DMS153 (cell line): ENCODE measurements at regions not wholly inside any gene's neighbourhood (a gene's known extent, or its start where the extent isn't known, plus 50 kb on each side); places are given as distances from the start of the nearest gene placed in this dataset.
"Not testable (repeated sequence)": the region's sequence is repeated elsewhere in the genome, so short reads cannot be mapped to it uniquely, and the experiment has no call there.

Experiments
- DNase-seq: peaks from one replicate; lab custom pipeline; 2025; lab: John Stamatoyannopoulos, UW

DNA sequence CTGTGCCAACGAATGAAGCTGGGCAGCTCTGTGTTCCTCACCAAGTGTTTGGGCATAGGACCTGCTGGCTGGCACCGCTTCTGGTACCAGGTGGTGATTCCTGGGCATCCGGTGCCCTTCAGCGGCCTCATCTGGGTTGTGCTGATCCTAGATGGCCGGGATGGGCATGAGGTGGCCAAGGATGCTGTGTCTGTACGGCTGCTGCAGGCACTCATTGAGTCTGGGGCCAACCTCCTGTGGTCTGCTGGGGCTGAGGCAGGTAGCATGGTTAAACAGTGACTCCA lies 96.1 kb upstream of the PLEKHM1 start:
- DNase-seq: not testable (repeated sequence)

- DNase-seq: not testable (repeated sequence)
These were observed 102.0 kb upstream of the PLEKHM1 start for GRCh38 chr17:45592433-45592923.

DNA sequence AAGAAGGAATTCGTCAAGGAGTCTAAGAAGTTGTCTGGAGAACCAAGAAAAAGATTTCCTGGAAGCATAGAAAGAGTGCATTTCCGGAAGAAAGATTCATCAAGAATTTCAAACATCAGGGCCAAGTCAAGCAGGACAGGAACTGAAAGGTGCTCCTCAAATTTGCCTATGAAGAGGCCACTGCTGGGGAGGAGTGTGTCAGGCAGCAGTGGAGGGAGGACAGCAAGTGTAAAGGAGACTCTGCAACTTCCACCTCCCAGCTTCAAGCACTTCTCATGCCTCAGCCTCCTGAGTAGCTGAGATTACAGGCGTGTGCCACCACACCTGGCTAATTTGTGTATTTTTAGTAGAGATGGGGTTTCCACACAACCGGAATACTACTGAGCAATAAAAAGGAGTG lies 105.8 kb upstream of the PLEKHM1 start:
- not testable (repeated sequence) for DNase-seq

DNA sequence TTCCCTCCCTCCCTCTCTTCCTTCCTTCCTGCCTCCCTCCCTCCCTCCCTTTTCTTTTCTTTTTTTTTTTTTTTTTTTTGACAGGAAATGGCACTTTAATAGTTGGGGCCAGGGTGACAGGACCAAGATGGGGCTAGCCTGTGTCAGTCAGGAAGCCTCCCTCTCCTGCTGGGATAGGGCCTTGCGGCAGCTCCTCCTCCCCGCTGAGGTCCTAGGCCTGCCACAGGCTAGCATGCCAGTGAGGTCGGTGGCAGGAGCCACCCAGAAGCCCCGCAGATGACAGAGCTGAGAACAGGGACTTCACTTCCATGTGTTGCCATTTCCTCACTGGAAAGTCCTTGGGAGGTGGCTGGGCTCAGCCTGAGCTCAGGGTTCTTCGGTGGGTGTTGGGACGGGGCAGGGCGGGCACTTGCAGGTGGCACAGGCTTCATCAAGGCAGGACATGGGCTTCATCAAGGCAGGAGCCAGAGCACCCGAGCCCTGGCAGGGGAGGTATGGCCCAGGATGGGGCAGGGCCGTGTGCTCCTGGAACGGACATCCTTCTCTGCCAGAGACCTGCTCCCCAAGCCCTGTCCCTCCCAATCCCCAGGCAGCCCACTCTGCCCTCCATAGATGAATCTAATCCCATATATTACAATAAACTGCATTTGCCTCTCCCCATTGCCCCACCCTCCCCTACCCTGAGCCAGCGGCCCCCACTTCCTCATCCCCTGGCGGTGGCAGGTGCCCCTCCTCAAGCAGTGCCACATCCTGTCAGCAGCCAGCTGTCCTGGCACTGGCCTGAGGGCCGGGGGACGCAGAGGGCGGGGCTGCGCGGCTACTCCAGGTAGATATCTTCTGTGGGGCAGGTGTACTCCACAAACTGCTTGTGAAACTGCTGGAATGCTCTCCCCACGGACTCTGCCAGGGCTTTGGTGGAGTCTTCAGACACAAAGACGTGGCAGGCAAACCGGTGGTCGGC lies 109.8 kb upstream of the PLEKHM1 start:
- not testable (repeated sequence) for DNase-seq

- not testable (repeated sequence) for DNase-seq
These were observed 110.5 kb upstream of the PLEKHM1 start for GRCh38 chr17:45601013-45601412.

DNA sequence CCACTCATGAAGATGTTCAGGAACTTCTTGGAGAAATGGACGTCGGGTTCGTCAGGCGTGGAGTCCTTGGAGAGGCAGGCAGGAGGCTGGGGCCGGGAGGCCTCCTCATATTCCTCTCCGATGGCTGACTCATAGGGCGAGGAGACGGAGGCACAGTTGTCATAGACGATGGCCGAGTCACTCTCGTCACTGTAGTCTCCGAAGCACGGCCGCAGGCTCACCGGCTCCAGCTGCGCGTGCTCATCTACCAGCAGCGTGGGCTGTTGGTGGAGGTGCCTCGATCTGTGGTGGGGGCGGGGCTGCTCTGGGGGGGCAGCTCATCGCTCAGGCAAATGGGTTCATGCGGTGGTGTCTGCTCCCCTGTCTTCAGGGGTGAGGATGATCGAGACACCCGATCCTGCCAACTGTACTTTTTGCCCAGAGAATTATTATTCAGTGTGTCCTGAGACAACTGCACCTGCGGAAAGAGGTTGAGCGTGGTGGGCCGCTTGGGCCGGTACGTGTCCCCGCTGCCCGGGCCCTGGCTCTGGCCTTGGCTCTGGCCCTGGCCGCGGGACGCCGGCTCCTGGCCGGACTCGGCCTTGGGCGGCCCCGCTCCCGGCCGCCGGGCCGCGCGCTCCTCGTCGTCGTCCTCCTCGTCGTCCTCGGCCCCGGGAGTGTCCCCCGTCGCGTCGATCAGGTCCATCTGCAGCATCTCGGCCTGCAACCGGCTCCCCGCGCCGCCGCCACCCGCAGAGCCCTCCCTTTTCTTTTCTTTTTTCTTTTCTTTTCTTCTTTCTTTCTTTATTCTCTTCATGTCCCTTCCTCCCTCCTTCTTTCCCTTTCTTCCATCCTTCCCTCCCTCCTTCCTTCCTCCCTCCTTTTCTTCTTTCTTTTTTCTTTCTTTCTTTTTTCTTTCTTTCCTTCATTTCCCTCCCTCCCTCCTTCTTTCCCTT lies 111.4 kb upstream of the PLEKHM1 start:
- DNase-seq: not testable (repeated sequence)

DNA sequence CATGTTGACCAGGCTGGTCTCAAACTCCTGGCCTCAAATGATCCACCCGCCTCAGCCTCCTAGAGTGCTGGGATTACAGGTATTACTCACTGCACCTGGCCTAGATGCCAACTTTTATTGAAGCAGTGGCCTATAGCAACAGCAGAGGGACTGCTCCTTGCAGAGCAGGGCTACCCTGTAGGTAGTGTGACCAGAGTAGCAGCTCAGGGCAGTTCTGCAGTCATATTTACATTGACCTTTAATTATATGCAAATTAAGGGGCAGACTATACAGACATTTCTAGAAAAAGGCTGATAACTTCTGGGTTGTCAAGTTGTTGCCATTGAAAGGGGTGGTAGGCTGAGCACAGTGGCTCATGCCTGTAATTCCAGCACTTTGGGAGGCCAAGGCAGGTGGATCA lies 115.2 kb upstream of the PLEKHM1 start:
- not testable (repeated sequence) for DNase-seq

GRCh38 chr17:45619984-45620405 lies 129.5 kb upstream of the PLEKHM1 start:
- DNase-seq: not testable (repeated sequence)

GRCh38 chr17:45620468-45620867 lies 129.9 kb upstream of the PLEKHM1 start:
- DNase-seq: not testable (repeated sequence)

DNA sequence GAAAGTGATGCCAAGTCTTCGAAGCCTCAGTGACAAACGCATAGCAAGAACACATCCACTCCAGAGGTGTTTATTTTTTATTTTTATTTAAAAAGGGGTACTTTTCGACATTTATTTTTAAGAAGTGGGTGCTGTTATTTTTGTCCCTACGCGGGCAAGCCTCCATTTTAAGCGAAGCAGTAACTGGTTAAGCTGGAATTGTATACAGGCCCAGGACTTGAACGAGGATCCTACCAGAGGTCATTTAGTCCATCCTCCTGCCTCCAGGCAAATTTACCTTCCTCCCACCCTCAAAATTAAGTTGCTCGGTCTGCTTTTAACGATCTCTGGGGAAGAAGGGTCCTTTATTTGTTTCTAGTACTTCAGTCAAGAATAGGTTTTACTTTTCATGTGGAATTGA lies 130.6 kb upstream of the PLEKHM1 start:
- DNase-seq: not testable (repeated sequence)

DNA sequence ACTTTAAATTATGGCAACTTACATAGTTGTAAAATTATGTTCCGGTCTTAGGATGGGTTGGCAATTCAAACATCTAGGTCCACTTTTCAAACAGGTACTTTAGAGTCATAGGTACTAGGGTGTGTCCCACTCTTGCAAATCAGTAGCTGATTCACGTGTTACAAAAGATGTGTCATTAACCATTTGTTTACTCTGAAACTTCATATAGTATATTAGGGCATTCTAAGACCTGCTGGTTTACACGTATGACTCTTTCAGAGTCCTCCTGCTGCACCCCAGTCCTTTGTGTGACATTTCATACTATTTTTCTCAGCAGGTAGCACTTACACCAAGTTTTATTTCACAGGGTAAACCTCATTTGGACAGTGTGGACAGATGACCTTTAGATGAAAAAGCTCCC lies 131.8 kb upstream of the PLEKHM1 start:
- DNase-seq: not testable (repeated sequence)

- DNase-seq: no peak
These were observed 137.5 kb upstream of the PLEKHM1 start for GRCh38 chr17:45628019-45628418.

- DNase-seq: no peak
These were observed 141.4 kb upstream of the PLEKHM1 start for GRCh38 chr17:45631941-45632340.

DNA sequence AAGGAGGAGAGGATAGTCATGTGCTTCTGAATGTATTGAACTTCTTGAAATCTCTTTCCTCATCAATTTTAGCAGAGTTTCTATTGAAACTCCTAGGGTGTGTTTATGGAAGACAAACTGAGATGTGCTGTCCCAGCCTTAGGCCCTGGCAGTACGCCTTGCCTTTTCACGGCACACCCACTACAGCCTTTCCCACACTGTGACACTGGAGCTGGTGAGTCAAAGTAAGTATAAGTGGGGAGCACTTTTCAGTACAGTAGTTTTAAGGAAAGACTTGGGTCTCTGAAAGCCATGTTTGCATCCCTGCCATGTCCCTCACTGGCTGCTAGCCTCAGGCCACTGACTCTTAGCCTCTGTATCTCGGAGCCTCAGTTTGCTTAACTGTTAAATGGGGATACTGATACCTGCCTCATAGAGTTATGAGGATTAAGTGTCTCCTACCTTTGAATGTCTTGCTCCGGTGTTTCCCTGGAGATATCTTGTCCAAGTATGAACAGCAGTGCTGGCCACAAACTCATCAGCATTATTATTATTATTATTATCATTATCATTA lies 144.7 kb upstream of the CRHR1 start:
- no peak for DNase-seq

DNA sequence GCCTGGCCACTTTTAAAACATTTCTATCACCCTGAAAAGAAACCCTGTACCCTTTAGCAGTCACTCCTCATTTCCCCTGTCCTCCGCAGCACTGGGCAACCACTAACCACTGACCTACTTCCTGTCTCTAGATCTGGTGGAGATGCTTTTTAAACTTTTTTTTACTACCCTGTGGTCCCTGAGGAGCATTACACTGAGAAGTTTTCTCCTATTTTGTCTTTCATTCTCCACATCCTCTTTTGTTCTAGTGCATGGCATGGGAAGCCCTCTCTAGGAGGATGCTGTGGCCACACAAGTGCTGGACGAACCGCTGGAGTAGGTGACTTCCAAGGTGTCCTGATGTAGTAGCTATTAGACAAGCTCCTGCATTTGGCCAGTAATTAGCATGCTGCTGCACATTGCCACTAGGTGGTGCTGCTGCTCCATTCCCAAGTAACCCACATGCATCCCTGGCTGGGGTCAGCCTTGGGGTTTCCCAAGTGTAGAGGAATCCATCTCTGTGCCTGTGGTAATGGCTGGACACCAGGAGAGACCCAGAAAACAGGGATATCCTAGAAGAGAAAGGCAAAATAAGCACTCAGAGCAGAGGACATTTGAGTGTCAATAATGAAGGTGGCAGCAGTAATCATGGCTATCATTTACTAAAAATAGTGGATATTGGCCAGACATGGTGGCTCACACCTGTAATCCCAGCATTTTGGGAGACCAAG lies 143.8 kb upstream of the CRHR1 start:
- no peak for DNase-seq

DNA sequence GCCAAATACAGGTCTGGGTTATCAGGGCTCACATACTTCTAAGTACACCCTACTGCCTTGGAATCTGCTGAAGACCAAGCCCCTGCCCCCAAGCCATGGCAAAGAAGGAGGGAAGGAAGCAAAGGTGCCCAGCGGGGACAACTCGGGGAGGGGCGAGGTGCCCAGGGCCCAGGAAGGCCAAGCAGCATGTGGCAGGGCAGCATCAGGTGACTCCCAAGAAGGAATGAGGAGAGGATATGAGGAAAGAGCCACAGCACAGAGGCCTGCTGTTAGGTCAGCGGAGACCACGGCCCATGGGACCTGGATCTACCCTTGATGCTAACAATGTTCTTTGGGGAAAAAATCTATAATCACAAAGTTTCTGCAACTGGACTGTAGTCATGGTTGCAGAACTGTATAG lies 142.6 kb upstream of the CRHR1 start:
- no peak for DNase-seq

- DNase-seq: no peak
These were observed 140.5 kb upstream of the CRHR1 start for GRCh38 chr17:45643591-45643990.

DNA sequence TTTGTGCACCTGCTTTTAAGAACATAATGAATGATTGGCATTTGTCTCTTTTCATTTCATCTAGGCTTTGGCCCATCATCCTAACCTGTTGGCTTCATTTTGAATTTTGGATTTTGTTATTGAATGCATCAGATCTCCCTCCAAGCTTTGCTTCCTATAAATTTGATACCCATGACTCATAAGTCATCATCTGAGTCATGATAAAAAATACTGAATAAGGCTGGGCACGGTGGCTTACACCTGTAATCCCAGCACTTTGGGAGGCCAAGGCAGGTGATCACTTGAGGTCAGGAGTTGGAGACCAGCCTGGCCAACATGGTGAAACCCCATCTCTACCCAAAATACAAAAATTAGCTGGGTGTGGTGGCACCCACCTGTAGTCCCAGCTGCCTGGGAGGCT lies 139.5 kb upstream of the CRHR1 start:
- DNase-seq: not testable (repeated sequence)

GRCh38 chr17:45645330-45645729 lies 138.8 kb upstream of the CRHR1 start:
- DNase-seq: no peak

DNA sequence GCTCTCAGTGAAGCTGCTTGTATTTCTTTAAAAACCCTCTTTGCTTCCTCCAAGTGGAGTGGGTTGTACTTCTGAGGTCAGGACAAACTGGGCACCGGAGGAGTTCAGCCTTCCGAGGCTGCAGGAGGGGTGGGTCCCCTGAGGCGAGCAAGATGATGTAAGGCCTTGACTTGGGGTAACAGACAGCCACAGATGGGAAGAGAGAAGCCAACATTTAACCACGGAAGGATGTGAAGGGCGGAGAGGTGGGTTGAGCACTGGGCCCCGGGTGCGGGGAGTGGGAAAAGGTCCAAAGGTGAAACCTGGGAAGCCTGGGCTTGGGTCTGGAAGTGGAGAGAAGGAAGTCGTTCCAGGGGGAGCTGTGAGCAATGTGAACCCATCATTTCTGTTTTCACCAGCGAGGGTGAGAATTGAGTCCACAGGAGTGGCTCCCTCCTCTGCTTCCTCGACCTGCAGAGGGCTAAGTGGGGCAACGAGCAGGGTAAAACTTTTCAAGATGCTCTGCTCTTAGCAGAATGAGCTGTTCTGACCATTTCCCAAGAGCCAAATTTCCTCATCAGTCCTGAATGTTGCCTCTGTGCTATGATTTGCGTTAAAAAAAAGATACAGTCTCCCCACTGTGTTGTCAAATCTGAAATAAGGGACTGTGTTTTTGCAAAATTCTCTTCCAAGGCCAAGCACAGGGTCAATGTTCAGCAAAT lies 137.7 kb upstream of the CRHR1 start:
- no peak for DNase-seq

- no peak for DNase-seq
These were observed 135.5 kb upstream of the CRHR1 start for GRCh38 chr17:45648642-45649041.
